ENCODE measurements at regions not wholly inside any gene's neighbourhood (a gene's known extent, or its start where the extent isn't known, plus 50 kb on each side); places are given as distances from the start of the nearest gene placed in this dataset.

DNA sequence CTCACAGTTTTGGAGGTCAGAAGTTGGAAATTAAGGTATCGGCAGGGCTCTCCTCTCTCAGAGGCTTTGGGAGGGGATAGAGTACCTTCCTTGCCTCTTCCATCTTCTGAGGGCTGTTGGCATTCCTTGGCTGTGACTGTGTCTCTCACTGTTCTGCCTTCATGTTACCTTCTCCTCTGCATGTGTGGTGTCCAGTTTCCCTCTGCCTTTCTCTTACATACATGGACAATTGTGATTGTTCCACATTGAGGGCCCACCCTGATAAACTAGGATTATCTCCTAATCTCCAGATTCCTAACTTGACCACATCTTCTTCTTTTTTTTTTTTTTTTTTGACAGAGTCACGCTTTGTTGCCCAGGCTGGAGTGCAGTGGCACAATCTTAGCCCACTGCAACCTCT, 72.1 kb upstream of the SPACA1 start:
- no peaks in the 10 kb centered on the region for H3K4me1 ChIP-seq (ENCODE audit: control insufficient read depth, extremely low read depth, insufficient read depth, low read length)
- no peaks in the 10 kb centered on the region for H3K79me2 ChIP-seq (ENCODE audit: control insufficient read depth, insufficient read depth, low read length)
- dilution Hi-C loops (cut with MboI; ENCODE audit: extremely low pct_ligation_motif_present, low sequenced_read_pairs) = no loop called here
- no peak overlapping the region for H3K27ac ChIP-seq (ENCODE audit: control insufficient read depth, insufficient read depth, low read length)
- no peak overlapping the region for H3K9ac ChIP-seq (ENCODE audit: control insufficient read depth, extremely low read depth, insufficient read depth, low read length)
- H3K9me3 ChIP-seq (ENCODE audit: control insufficient read depth, low read depth, low read length) = no peaks in the 10 kb centered on the region
- DNase-seq (ENCODE audit: low read depth, low spot score) (no peak), FAIRE-seq (no peak)
- H4K20me1 ChIP-seq (ENCODE audit: control insufficient read depth, extremely low read depth, insufficient read depth, low read length) = no peaks in the 10 kb centered on the region
- H3K4me3 ChIP-seq (ENCODE audit: control insufficient read depth in 2 of 3, extremely low read depth in 1 of 3, insufficient read depth in 2 of 3, low read depth in 1 of 3, low read length in 3 of 3) = no peak overlapping the region
- H2AFZ ChIP-seq (ENCODE audit: control insufficient read depth, low read length) = no peak overlapping the region
- H3K9me1 ChIP-seq (ENCODE audit: control insufficient read depth, extremely low read depth, insufficient read depth, low read length) = no peaks in the 10 kb centered on the region
- no peak overlapping the region for H3K4me2 ChIP-seq (ENCODE audit: control insufficient read depth, extremely low read depth, insufficient read depth, low read depth, low read length)
- TF ChIP-seq, protein P1, sequence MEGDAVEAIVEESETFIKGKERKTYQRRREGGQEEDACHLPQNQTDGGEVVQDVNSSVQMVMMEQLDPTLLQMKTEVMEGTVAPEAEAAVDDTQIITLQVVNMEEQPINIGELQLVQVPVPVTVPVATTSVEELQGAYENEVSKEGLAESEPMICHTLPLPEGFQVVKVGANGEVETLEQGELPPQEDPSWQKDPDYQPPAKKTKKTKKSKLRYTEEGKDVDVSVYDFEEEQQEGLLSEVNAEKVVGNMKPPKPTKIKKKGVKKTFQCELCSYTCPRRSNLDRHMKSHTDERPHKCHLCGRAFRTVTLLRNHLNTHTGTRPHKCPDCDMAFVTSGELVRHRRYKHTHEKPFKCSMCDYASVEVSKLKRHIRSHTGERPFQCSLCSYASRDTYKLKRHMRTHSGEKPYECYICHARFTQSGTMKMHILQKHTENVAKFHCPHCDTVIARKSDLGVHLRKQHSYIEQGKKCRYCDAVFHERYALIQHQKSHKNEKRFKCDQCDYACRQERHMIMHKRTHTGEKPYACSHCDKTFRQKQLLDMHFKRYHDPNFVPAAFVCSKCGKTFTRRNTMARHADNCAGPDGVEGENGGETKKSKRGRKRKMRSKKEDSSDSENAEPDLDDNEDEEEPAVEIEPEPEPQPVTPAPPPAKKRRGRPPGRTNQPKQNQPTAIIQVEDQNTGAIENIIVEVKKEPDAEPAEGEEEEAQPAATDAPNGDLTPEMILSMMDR (optimal IDR thresholded peaks at IDR 0.05 in 1 of 3, IDR thresholded peaks at IDR 0.05 in 1 of 3, conservative IDR thresholded peaks at IDR 0.05 in 1 of 3; ENCODE audit: extremely low read depth in 1 of 3, insufficient read depth in 2 of 3, low read length in 3 of 3) = no peak
- TF ChIP-seq EZH2 (IDR thresholded peaks at IDR 0.05; ENCODE audit: low read length) = no peak
- H3K27me3 ChIP-seq (ENCODE audit: control insufficient read depth, extremely low read depth, insufficient read depth, low read length) = no peaks in the 10 kb centered on the region
- H3K36me3 ChIP-seq (ENCODE audit: control insufficient read depth in 2 of 2, extremely low read depth in 1 of 2, insufficient read depth in 2 of 2, low read length in 2 of 2) = no peaks in the 10 kb centered on the region

DNA sequence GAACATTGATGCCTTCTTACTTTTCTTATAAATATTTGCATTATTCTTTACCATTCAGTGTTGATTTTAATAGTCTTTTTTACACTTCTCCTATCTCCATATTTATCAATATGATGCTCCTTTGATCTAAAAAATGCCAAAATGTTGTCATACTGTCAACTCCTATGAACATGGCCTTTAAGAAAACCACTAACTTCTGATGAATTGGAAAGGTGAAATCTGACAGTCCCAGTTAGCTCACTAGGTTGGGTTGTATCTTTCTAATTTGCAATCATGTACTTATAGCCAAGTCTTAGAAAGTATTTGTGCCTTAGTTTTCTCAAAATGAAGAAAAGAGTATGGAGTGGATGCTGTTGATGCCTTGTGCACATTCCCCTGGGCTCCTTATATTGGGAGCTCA, 75.4 kb upstream of the SPACA1 start:
- dilution Hi-C loops (cut with MboI; ENCODE audit: extremely low pct_ligation_motif_present, low sequenced_read_pairs) = no loop called here
- no peaks in the 10 kb centered on the region for H4K20me1 ChIP-seq (ENCODE audit: control insufficient read depth, extremely low read depth, insufficient read depth, low read length)

More for the DNA sequence above, 75.4 kb upstream of the SPACA1 start:
- H3K4me2 ChIP-seq (ENCODE audit: control insufficient read depth, extremely low read depth, insufficient read depth, low read depth, low read length) = no peak overlapping the region
- H3K9me1 ChIP-seq (ENCODE audit: control insufficient read depth, extremely low read depth, insufficient read depth, low read length) = no peaks in the 10 kb centered on the region
- H3K36me3 ChIP-seq (ENCODE audit: control insufficient read depth in 2 of 2, extremely low read depth in 1 of 2, insufficient read depth in 2 of 2, low read length in 2 of 2) = no peaks in the 10 kb centered on the region
- no peak overlapping the region for H2AFZ ChIP-seq (ENCODE audit: control insufficient read depth, low read length)
- TF ChIP-seq, protein P1 (optimal IDR thresholded peaks at IDR 0.05 in 1 of 3, IDR thresholded peaks at IDR 0.05 in 1 of 3, conservative IDR thresholded peaks at IDR 0.05 in 1 of 3; ENCODE audit: extremely low read depth in 1 of 3, insufficient read depth in 2 of 3, low read length in 3 of 3) = no peak
- no peak for TF ChIP-seq EZH2 (IDR thresholded peaks at IDR 0.05; ENCODE audit: low read length)
- no peak overlapping the region for H3K9ac ChIP-seq (ENCODE audit: control insufficient read depth, extremely low read depth, insufficient read depth, low read length)
- H3K9me3 ChIP-seq (ENCODE audit: control insufficient read depth, low read depth, low read length) = no peaks in the 10 kb centered on the region
- no peaks in the 10 kb centered on the region for H3K79me2 ChIP-seq (ENCODE audit: control insufficient read depth, insufficient read depth, low read length)
- peaks cover 27% of the 10 kb centered on the region for H3K27me3 ChIP-seq (ENCODE audit: control insufficient read depth, extremely low read depth, insufficient read depth, low read length)
- H3K27ac ChIP-seq (ENCODE audit: control insufficient read depth, insufficient read depth, low read length) = no peak overlapping the region
- H3K4me3 ChIP-seq (ENCODE audit: control insufficient read depth in 2 of 3, extremely low read depth in 1 of 3, insufficient read depth in 2 of 3, low read depth in 1 of 3, low read length in 3 of 3) = no peak overlapping the region
- H3K4me1 ChIP-seq (ENCODE audit: control insufficient read depth, extremely low read depth, insufficient read depth, low read length) = peaks cover 3% of the 10 kb centered on the region
- no peak for FAIRE-seq
- no peak for DNase-seq (ENCODE audit: low read depth, low spot score)
